PC-9 (cell line): ENCODE measurements at regions not wholly inside any gene's neighbourhood (a gene's known extent, or its start where the extent isn't known, plus 50 kb on each side); places are given as distances from the start of the nearest gene placed in this dataset.

Experiments used
- BruUV-seq: library from RNA; stranded (reverse); fragments of 400-500 nt; replicated peaks from 2 replicates; lab custom pipeline; 2021; lab: Mats Ljungman, UMichigan
- CTCF ChIA-PET: fragments of 300-600 bp; sonication (Branson Sonifier 250); formaldehyde crosslinking; loops from one replicate; lab custom pipeline; 2022; ENCODE audit warnings: antibody characterized with exemption; lab: Charles Lee
- POLR2A ChIA-PET: fragments of 300-600 bp; sonication (Branson Sonifier 250); formaldehyde crosslinking; loops from one replicate; lab custom pipeline; 2022; ENCODE audit warnings: antibody characterized with exemption; ENCODE audit not compliant: unreplicated experiment; lab: Charles Lee
- DNase-seq, 2 experiments: peaks; one replicate each; pipeline versions ENCODE4 v3.0.0 to v3.0.0-alpha.2; 2015 to 2022; ENCODE audit warnings: mixed read lengths in 1 of 2
- H2AFZ ChIP-seq: fragments of 200-600 bp; sonication (generic); 2 replicates; pipeline ENCODE4 v1.8.1; 2017; ENCODE audit warnings: antibody characterized with exemption
- H3F3A ChIP-seq: fragments of 200-600 bp; sonication (generic); 2 replicates; pipeline ENCODE4 v1.8.1; 2017; ENCODE audit warnings: antibody characterized with exemption, mild to moderate bottlenecking, low read depth; ENCODE audit not compliant: insufficient read depth
- H3K27ac ChIP-seq: fragments of 200-600 bp; sonication (generic); 2 replicates; pipeline ENCODE4 v1.6.1; 2016; ENCODE audit warnings: mixed run types
- H3K27me3 ChIP-seq: fragments of 200-600 bp; sonication (generic); 2 replicates; pipeline ENCODE4 v1.6.1; 2016; ENCODE audit warnings: low read depth, mixed run types; ENCODE audit not compliant: insufficient read depth
- H3K36me3 ChIP-seq: fragments of 200-600 bp; sonication (generic); 2 replicates; pipeline ENCODE4 v1.6.1; 2016; ENCODE audit warnings: low read depth, mixed run types
- H3K4me1 ChIP-seq: fragments of 200-600 bp; sonication (generic); replicated peaks from 2 replicates; pipeline ENCODE4 v1.6.1; 2016; ENCODE audit warnings: mixed run types; ENCODE audit not compliant: insufficient read depth
- H3K4me2 ChIP-seq: fragments of 200-600 bp; sonication (generic); 2 replicates; pipeline ENCODE4 v1.6.1; 2017; ENCODE audit warnings: mixed run types
- H3K4me3 ChIP-seq: fragments of 200-600 bp; sonication (generic); 2 replicates; pipeline ENCODE4 v1.6.1; 2016; ENCODE audit warnings: mixed run types
- H3K79me2 ChIP-seq: fragments of 200-600 bp; sonication (generic); 2 replicates; pipeline ENCODE4 v1.6.1; 2017; ENCODE audit warnings: low read depth, mixed run types
- H3K9me2 ChIP-seq: fragments of 200-600 bp; sonication (generic); 2 replicates; pipeline ENCODE4 v1.8.1; 2017; ENCODE audit warnings: mild to moderate bottlenecking; ENCODE audit not compliant: insufficient read depth
- H3K9me3 ChIP-seq: fragments of 200-600 bp; sonication (generic); 2 replicates; pipeline ENCODE4 v1.8.1; 2016; ENCODE audit warnings: low read depth; ENCODE audit not compliant: insufficient read depth
- H4K20me1 ChIP-seq: fragments of 200-600 bp; sonication (generic); 2 replicates; pipeline ENCODE4 v1.8.1; 2017; ENCODE audit not compliant: insufficient read depth
- CTCF ChIP-seq: fragments of 200-600 bp; sonication (generic); conservative IDR thresholded peaks from 2 replicates; pipeline ENCODE4 v1.6.1; 2017; ENCODE audit warnings: mixed run types, antibody characterized with exemption, mild to moderate bottlenecking, moderate library complexity
- EZH2 ChIP-seq: fragments of 200-600 bp; sonication (generic); IDR thresholded peaks from 2 replicates; pipeline ENCODE4 v1.8.0; 2017; ENCODE audit warnings: antibody characterized with exemption, low read depth
- intact Hi-C: fragments of 100-400 bp; cut with micrococcal nuclease; formaldehyde crosslinking; loops from one replicate; pipeline ENCODE4 v1.10.0; 2022; ENCODE audit not compliant: unreplicated experiment

DNA sequence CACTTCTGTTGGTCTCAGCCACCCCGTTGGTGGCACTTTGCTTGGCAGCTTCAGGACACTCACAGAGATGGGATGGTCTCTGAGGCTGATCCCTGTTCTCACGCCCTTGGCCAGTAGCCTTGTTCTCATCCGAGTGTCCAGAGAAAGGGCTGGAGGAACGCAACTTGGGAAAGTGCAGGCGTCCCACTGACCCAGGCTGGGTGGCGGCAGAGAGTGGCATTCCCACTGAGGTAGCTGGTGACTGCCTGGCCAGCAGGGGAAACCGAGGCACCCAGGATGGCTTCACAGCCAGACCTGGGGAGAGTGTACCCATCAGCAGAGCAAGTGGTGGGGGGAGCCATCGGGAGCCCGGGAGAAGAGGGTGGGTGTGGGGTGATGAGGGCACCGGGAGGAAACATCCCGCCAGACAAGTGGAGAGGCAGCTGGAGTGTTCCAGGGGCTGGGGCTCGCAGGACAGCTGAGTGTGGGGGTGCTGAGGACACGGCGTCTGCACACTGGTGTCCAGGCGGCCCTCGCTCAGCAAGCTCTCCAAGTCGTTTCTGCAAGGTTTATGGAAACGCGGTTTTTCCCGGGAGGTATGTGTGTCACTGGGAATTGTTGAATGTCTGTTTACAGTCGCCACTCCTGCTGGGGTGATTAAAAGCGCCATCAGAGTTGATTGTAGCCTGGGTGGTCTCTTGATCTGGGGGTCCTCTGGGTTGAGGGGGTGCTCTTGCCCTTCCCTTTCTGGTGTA lies 97.8 kb downstream of the SIK1 start:
- H3K27me3 ChIP-seq: no peaks in the 10 kb centered on the region
- H3K9me2 ChIP-seq: no peaks in the 10 kb centered on the region
- H3K79me2 ChIP-seq: no peaks in the 10 kb centered on the region
- H3F3A ChIP-seq: peaks cover 11% of the 10 kb centered on the region; the same call in 1 of the 2 replicates
- H3K4me1 ChIP-seq: peaks cover 16% of the 10 kb centered on the region
- no peaks in the 10 kb centered on the region for H3K36me3 ChIP-seq
- H3K4me3 ChIP-seq: no peak overlapping the region
- H3K4me2 ChIP-seq: no peak overlapping the region
- no peaks in the 10 kb centered on the region for H4K20me1 ChIP-seq
- no peak for DNase-seq
- CTCF ChIA-PET: no interaction called here
- no peaks in the 10 kb centered on the region for H3K9me3 ChIP-seq
- no peak overlapping the region for H2AFZ ChIP-seq
- TF ChIP-seq CTCF (no peak), EZH2 (no peak)
- no peak overlapping the region for H3K27ac ChIP-seq
- POLR2A ChIA-PET: no interaction called here
- no TSS peak for BruUV-seq
- intact Hi-C loops: no loop called here

DNA sequence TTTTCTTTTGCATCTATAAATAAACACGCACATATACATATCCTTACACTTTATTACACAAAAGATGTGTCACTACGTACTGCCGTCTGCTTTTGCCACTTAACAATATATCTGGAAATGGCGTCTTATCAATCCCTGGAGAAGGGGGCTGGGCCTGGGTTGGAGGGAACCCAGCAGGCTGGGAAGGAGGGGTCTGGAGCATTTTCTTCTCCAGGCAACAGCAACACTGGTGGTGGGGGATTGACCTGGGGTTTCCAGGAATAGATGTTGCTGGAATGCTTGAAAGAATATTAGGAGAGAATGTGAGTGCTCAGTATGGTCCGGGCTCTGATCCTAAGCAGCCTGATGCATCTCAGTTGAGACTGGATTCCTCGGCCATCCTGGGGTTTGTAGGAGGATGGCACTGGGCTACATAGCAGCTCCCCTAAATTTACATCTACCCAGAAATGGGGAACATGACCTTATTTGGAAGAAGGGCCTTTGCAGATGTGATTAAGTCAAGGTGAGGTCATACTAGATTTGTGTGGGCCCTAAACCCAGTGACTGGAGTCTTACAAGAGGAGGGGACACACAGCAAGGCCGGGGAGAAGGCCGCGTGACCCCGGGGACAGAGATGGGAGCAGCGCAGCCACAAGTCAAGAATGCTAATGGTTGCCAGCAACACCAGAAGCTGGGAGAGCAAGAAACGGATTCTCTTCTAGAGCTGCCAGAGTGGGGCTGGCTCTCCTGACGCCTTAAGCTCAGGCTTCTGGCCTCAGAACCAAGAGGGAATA lies 98.6 kb downstream of the SIK1 start:
- no peak overlapping the region for H3K27ac ChIP-seq
- POLR2A ChIA-PET: no interaction called here
- TF ChIP-seq CTCF (no peak), EZH2 (no peak)
- no peaks in the 10 kb centered on the region for H3K79me2 ChIP-seq
- no peak overlapping the region for H3K4me3 ChIP-seq
- no peaks in the 10 kb centered on the region for H3K36me3 ChIP-seq
- BruUV-seq: no TSS peak
- no peak overlapping the region for H3K4me2 ChIP-seq
- H3F3A ChIP-seq: peaks cover 3% of the 10 kb centered on the region; the same call in 1 of the 2 replicates
- DNase-seq: no peak
- no peaks in the 10 kb centered on the region for H3K27me3 ChIP-seq
- H3K4me1 ChIP-seq: peaks cover 8% of the 10 kb centered on the region
- no peak overlapping the region for H2AFZ ChIP-seq
- intact Hi-C loops: no loop called here
- H3K9me2 ChIP-seq: no peaks in the 10 kb centered on the region
- CTCF ChIA-PET: no interaction called here
- H3K9me3 ChIP-seq: no peaks in the 10 kb centered on the region
- H4K20me1 ChIP-seq: no peaks in the 10 kb centered on the region

DNA sequence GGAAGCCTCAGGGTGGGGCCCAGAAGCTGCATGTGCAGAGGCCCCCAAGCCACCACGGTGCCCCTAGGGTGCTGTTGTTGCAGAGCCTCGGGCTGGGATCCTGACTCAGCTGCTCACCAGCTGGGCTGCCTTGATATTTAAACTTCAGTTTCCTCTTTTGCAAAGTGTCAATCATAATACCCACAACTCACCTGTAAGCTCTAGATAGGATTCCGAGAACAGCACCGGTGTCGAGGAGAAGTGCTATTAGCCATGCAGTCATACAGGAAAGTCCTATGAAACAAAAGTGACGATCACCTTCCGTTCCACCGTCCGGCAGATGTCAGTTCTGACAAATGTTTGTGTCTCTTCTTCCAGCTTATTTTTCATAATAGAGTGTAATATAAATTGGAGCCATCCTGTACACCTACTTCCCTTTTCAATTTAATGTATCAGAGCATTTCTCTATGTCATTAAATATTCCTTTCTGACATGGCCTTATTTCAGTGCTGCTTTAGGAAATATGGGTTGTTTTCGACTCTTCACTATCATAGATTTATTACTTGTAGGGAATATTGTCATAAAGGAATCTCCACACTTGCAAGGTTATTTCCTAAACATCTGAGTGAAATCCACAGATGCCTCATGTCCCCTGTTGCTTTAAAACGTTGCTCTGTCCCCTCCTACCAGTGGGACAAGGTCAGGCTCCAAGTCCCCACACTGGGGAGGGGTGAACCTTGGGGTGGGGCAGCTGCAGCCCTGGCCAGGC lies 100.8 kb downstream of the SIK1 start:
- no peaks in the 10 kb centered on the region for H3K27me3 ChIP-seq
- no peaks in the 10 kb centered on the region for H3K9me2 ChIP-seq
- no peaks in the 10 kb centered on the region for H3F3A ChIP-seq
- no peaks in the 10 kb centered on the region for H3K4me1 ChIP-seq
- H3K9me3 ChIP-seq: no peaks in the 10 kb centered on the region
- ChIA-PET POLR2A (no interaction called here), CTCF (interaction anchor here (0.5 kb wide), 1 partner anchor 1602 kb away, joined by 3 read pairs; no protein-coding TSS in a partner anchor)
- H3K36me3 ChIP-seq: no peaks in the 10 kb centered on the region
- no peak for DNase-seq
- no peak overlapping the region for H3K27ac ChIP-seq
- no peak overlapping the region for H2AFZ ChIP-seq
- BruUV-seq: no TSS peak
- no peak overlapping the region for H3K4me3 ChIP-seq
- no peaks in the 10 kb centered on the region for H3K79me2 ChIP-seq
- TF ChIP-seq CTCF: no peak
- TF ChIP-seq EZH2: no peak
- intact Hi-C loops: no loop called here
- no peak overlapping the region for H3K4me2 ChIP-seq
- no peaks in the 10 kb centered on the region for H4K20me1 ChIP-seq
